GM12874 (cell line): ENCODE measurements at regions not wholly inside any gene's neighbourhood (a gene's known extent, or its start where the extent isn't known, plus 50 kb on each side); places are given as distances from the start of the nearest gene placed in this dataset.

Experiments
- TF ChIP-seq, protein P1 (sequence below): IDR thresholded peaks from 2 replicates; pipeline ENCODE4 v1.5.1; 2011; ENCODE audit warnings: low read depth, mild to moderate bottlenecking, control low read depth, low read length, moderate library complexity; ENCODE audit not compliant: insufficient read depth

DNA sequence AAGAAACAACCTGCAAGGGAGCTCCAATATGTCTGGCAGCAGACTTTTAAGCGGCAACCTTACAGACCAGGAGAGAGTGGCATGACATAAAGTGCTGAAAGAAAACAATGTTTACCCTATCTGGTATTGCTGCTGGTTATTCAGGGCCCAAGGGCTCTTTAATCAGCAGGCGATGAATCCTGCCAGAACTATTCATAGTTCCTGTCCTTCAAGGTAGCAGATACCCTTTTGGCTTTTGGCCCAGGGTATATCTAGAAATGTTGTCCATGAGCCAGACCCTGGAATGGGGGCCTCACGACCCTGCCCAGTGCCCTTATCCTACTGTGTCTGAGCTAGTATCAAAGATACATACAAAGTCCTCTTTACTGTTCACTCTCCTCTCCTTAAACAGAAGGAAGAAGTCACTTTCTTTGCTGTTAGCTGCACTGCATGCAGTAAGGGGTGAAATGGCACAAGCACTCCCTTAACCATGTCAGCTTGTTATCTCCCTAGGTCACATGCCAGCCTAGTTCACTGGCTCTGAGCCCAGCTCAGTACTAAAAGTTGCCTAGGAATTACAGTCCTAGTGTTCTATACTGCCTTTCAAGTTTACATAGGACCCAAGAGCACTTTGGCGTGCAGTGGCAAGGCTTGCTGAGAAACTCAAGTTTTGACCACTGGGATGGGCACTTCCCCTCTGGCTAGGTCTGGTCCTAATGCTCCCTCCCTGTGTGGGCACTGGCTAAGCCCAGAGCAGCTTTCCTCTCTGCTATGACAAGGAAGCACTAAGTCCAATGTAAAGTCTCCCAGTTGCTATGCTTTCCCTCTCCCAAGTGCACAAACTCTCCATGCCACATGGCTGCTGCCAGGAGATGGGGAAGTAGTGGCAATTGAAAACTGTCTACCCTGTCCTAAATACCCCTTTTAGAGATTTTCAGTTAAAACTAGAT lies 122.0 kb downstream of the HTR1B start:
- TF ChIP-seq, protein P1, sequence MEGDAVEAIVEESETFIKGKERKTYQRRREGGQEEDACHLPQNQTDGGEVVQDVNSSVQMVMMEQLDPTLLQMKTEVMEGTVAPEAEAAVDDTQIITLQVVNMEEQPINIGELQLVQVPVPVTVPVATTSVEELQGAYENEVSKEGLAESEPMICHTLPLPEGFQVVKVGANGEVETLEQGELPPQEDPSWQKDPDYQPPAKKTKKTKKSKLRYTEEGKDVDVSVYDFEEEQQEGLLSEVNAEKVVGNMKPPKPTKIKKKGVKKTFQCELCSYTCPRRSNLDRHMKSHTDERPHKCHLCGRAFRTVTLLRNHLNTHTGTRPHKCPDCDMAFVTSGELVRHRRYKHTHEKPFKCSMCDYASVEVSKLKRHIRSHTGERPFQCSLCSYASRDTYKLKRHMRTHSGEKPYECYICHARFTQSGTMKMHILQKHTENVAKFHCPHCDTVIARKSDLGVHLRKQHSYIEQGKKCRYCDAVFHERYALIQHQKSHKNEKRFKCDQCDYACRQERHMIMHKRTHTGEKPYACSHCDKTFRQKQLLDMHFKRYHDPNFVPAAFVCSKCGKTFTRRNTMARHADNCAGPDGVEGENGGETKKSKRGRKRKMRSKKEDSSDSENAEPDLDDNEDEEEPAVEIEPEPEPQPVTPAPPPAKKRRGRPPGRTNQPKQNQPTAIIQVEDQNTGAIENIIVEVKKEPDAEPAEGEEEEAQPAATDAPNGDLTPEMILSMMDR: no peak

DNA sequence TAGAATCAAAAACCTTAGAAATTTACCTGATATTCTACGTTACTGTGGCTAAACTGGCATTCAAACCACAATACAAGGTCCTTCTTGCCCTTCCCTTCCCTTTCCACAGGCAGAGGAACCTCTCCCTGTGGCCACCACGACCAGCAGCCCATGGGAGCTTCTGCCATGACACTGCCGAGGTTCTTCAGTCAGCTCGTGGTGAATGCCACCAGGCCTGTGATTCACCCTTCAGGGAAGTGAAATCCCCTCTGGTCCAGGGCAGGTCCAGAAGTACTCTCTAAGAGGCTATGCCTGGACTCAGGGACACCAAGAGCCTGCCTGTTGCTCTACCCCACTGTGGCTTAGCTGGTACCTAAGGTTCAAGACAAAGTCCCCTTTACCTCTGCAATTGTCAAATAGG lies 123.0 kb downstream of the HTR1B start:
- TF ChIP-seq, protein P1: no peak

DNA sequence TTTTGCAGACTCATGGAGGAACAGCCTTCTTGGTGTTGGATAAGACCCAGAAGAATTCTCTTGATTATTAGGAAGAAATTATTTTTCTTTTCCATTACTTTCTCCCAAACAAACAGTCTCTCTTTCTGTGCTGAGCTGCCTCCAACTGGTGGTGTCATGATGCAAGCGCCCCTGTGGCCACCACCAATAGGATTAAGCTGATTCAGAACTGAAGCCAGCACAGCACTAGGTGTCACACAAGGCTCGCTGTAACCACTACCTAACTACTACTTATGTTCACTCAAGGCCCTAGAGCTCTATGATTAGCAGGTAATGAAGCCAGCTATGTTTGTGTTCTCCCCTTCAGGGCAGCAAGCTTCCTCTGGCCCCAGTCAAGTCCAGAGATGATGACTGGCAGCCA lies 123.4 kb downstream of the HTR1B start:
- TF ChIP-seq, protein P1: no peak

DNA sequence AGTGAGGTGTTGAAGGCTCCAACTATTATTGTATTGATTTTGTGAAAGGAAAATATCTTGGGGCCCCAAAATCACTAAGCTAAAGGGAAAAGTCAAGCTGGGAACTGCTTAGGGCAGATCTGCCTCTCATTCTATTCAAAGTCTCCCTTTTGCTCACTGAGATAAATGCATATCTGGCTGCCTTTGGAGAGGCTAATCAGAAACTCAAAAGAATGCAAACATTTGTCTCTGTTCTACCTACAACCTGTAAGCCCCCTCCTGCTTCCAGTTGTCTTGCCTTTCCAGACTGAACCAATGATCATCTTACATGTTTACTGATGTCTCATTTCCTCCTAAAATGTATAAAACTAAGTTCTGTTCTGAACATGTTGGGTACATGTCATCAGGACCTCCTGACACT lies 125.9 kb downstream of the HTR1B start:
- TF ChIP-seq, protein P1: no peak

DNA sequence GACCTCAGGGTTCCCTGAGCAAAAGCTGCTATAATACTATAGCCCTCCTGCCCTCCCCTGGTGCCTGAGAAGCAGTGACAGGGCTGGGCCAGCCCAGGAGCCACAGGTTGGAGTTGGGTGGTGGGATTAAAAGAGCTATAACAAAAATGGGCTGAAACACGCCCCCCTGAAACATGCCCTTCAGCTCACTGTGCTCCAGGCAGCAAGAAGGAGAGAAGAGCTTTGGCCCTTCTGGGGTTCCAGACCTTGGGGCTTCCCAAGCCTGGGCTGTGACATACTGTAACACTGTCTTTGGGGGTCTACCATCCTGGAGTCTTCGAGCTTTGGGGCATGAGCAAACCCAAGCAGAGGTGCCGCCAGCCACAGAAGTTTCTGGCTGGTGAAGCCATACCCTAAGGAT lies 129.2 kb downstream of the HTR1B start:
- TF ChIP-seq, protein P1: no peak

DNA sequence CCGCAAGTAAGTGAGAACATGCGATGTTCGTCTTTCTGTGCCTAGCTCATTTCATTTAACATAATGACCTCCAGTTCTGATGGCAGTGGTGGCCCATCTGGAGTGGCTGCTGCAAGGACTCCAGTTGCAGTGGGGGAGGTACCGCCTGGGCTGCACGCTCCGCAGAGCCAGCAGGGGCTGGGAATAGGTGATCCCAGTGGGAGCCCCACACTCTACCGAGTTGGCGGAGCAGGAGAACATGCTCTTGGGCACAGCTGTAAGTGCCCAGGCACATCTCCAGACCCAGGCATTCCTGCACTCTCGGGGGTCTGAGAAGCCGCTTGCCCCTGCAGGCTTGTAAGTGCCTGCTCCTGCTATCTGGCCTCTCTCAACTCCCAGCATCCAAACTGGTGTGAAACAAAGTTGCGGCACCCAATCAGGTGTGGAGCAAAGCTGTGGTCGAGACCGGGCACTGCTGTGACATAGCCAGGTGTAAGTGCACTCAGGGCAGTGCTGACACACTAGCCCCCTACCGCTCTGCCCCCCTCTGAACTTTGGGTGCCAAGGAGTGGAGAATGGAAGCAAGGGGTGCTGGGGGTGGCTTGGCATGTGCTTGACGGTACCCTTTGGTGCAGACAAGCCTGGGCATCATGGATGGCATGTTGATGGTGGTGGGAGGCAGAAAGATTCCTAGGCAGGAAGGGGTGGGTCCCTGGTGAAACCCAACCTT lies 130.2 kb downstream of the HTR1B start:
- TF ChIP-seq, protein P1: no peak

DNA sequence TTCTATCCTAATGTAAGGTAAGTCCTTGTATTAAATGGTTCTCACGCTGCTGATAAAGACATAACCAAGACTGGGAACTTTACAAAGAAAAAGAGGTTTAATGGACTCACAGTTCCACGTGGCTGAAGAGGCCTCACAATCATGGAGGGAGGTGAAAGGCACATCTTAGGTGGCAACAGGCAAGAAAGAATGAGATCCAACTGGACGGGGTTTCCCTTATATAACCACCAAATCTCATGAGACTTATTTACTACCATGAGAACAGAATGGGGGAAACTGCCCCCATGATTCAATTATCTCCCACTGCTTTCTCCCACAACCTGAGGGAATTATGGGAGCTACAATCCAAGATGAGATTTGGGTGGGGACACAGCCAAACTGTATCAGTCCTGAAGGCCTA lies 136.6 kb downstream of the HTR1B start:
- TF ChIP-seq, protein P1: no peak
